RKO (cell line): ENCODE measurements at regions not wholly inside any gene's neighbourhood (a gene's known extent, or its start where the extent isn't known, plus 50 kb on each side); places are given as distances from the start of the nearest gene placed in this dataset.
"Not testable (repeated sequence)": the region's sequence is repeated elsewhere in the genome, so short reads cannot be mapped to it uniquely, and the experiment has no call there.

Experiments used
- DNase-seq: peaks from one replicate; pipeline ENCODE4 v3.0.0-alpha.2; 2016; ENCODE audit warnings: low spot score

DNA sequence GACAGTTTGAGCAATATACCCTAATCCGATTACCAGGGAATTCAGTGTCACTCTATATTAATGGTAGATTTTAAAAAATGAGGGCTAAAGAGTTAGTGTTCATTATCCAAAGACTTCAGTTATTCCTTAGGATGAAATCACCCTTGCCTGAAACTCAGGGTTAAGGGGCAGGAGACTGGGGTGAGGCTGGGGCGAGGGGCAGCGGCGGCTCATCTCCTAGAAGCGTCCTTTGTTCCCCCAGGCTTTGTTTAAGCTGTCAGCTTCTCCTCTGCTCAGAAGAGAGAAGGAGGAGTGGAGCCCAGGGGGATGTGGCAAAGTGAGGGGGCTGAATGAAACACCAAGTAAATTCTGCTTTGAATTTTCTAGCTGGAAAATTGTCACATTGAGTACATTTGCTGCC lies 117.7 kb upstream of the ELAC2 start:
- no peak for DNase-seq

DNA sequence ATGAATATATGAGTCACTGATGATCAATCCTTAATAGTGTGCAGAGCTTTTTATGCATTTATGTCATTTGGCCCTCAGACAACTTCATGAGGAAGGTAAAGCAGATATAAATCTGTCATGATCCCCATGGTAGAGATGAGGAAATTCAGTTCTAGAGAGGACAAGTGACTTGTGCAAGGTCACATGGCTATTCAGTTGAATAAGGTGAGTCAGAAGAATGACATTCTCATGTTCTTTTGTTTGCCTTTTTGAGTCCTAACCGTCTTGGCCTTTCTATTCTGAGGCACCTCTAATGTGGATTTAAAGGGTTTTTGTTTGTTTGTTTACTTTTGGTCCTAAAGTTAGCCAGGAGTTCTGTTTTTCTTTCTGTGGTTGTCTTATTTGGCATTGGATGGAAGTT lies 116.2 kb upstream of the ELAC2 start:
- peak; percentile 0 for DNase-seq

DNA sequence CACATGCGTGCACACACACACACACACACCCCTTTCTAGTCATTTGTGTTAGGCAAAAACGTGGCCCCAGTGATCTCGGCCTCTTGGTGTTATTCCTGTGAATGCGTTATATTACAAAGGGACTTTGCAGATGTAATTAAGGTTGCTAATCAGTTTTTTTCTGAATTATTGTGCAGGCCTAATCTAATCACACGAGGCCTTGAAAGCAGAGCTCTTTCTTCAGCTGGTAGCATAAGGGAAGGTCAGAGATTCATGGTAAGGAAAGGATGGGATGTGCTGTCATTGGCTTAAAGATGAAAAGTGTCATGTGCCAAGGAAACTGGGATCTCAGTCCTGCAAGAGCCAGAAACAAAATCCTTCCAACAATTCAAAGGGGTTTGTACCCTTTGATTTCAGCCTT lies 113.4 kb upstream of the ELAC2 start:
- no peak for DNase-seq

DNA sequence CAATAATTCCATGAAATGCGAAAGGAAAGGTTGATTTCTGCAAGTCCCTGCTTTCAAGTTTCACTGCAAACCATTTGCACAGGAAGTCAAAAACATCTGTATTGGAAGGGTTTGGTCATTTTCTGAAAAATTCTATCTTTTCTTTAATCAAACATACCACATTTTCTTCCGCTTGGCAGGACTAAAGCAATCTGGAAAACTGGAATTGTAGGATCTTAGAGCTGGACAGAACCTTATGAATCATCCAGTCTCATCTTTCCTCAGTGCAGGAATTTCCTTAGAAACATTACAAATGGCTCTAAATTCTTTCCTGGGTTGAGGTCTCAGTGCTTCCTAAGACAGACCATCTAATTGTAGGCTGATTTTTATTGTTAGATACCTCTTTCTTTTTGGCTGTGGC lies 111.5 kb upstream of the ELAC2 start:
- no peak for DNase-seq

DNA sequence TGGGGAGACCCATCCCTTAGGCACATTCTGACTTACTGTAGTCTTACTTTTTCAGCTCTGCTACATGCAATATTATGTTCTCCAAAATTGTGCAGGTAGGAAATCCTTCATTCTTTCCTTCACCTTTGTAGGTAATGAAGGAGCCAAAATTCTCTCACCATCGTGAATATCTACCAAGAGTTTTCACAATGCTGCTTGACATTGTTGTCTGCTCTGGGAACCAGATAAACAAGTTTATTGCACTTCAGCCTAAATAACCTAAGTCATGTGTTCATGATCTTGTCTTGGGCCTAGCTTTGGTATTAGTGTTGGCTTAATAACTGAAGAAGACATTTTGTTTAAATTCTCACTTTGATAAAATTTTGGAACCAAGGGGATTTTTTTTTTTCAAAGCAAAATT lies 110.8 kb upstream of the ELAC2 start:
- DNase-seq, result no peak

DNA sequence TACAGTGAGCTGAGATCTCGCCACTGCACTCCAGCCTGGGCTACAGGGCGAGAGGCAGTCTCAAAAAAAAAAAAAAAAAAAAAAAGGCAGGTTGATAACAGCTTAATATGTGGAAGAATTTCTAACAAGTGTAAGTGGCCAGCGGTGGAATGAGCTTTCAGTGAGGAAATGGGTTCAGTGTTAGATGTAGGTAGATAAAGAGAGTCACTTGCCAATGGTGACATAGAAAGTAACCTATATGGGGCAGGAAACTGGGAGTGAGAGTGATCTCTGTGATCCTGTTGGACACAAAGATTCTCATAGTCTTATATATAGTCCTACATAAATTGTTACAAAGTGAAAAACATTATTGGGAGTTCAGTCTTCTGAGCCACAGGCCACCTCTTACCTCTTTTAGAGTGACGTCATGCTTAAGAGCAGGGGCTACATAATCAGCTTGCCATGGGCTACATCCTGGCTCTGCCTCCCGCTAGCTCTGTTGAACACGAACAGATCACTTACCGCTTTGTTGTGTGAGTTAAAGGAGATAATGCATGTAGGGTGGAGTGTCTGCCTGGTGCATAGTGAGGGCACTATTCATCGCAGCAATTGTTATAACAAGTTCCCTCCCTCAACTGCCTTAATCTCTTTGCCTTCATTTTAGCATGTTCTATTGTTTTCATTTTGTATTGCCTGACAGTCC lies 110.2 kb upstream of the ELAC2 start:
- no peak for DNase-seq

DNA sequence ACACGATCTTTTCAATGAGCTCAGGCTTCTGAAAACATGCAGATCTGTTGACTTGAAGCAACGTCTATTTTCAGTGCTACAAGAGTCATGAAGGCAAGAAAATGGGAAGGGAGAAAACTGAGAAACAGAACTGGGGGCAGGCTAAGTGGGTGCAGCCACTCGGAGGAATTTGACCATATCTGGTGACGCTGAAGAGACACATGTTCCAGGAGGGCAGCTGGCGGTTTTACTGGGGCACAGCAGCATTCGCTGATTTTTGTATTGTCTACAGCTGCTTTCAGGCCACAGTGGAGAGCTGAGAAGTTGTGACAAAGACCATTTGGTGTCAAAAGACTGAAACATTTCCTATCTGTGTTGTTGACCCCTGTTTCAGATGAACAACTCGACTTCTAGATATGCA lies 103.0 kb upstream of the ELAC2 start:
- no peak for DNase-seq

DNA sequence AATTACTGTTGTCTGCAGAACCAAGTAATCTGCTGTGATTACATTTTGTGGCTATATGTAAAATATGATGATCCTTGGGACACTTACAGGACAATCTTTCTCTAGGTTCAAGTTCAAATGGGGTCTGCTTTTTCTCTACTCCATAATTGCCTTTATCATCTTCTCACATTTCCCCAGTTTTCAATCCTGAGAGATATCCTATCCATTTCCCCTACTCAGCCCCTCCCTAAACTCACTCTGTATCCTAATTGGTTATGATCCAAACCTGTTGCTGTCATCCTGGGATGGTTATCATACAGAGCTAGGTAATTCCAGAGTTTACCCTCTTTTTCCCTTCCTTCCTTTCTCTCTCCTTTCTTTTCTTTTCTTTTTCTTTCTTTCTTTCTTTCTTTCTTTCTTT lies 100.5 kb upstream of the ELAC2 start:
- no peak for DNase-seq

DNA sequence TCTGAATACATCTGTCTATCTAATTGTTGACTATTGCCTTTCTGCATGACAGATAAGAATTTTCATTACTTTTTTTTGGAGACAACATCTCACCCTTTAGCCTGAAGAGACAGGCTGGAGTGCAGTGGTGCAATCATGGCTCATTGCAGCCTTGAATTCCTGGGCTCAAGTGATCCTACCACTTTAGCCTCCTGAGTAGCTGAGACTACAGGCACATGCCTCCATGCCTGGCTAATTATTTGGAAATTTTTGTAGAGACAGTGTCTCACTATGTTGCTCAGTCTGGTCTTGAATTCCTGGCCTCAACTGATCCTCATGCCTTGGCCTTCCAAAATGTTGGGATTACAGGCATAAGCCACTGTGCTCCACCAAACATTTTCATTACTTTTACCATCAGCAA lies 99.8 kb upstream of the ELAC2 start:
- DNase-seq, result no peak

DNA sequence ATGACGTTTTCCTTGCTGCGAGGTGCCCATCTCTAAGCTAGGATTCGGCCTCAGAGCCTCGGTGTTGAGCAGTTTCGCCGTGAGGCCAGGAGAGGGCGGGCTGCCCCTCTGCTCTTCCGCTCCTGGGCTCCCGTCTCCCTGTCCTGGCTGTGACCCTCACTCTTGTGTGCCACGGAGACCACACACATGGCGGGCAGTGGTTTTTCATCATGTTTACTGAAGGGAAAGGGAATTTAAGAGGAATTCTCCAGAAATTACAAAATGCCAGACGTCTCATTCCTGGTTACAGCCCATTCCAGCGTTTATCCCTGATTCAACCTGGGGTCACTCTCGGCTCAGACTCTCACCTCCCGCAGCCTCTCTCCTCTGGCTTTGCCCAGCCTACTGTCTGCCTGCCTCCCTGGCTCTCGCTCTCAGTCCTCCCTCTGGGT lies 96.8 kb upstream of the ELAC2 start:
- DNase-seq, result peak; percentile 55

DNA sequence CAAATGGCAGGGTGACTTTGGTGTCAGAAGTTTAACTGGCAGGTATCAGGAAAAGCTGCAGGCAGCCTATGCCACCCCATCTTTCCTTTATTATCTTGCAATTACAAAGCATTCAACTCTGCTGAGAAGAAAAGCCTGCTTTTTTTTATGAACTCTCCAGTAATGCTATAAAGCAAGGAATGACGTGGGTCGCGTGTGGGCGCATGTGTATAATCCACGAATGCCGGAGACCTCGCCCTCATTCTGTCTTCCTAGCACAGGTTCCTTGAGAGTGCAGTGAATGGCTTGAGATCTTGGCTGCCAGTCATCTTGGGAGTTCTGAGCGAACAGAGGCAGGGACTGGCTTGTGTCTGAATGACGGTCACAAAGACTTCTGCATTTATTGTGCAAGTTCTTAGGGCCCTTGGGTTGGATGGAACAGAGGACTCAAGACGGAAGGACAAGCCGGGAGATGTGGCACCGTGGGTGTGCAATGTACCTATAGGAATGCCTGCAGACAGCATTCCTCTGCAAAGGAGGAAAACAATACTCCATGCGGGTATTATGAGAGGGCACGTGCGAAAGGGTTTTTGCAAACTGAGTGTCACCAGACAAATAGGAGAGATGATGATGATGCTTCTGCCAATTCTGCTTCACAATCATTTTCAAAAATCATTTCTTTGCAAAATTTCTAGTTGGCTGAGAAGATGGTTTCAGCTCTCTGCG lies 96.1 kb upstream of the ELAC2 start:
- DNase-seq, result no peak

DNA sequence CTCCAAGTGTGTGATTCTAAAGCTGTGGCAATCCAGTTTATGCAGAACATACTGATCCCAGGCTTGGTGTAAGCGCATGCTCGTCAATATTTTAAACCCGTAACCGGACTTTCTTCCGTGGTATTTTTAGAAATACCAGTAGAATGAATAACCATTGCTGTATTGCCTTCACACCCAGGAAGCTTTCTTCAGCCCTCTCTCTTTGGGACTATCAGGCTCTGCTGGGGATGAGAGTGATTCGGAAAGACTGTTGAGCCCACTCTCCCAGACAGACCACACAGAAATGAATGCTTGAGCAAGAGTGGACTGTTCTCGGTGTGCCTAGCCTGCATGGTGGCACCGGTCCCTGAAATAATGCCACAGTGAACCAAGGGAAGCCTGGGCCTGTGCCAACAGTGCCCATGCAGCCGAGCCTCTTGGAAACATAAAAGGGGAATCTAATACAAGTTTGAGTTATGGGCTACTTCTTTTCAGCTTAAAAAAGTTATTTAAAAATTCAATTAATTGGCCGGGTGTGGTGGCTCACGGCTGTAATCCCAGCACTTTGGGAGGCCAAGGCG lies 89.9 kb upstream of the ELAC2 start:
- no peak for DNase-seq

DNA sequence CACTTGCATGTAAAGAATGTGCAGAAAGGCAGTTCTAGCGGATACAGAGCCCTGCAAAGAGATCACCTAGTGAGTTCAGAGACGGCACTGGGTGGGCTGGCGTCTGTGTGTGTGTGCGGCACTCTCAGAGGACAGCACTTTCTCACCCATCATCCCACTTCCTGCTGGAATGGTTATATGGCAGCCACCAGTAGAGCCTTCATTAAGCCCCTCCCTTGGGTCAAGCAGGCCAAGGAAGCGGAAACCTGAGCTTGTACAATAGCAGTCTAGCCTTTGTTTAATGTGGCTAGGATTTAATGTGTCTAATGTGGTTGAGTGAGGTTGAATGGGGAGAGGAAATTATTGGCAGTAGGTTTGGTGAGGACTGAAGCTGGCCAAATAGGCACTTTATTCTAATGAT lies 88.3 kb upstream of the ELAC2 start:
- DNase-seq, result no peak

DNA sequence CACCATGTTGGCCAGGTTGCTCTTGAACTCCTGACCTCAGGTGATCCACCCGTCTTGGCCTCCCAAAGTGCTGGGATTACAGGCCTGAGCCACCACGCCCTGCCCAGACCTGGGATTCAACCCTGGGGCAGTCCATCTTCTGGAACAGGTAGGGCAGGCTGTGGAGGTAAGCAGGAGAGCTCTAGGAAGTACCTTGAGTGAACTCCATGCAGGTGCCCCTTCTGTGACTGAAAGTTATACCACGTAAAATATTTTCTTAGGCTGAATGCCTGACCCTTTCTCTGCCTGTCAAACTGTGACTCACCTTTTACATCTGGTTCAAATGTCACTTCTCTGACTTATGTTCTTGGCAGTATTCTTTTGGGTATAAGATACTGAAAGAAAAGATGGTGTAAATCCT lies 86.7 kb upstream of the ELAC2 start:
- DNase-seq, result no peak

DNA sequence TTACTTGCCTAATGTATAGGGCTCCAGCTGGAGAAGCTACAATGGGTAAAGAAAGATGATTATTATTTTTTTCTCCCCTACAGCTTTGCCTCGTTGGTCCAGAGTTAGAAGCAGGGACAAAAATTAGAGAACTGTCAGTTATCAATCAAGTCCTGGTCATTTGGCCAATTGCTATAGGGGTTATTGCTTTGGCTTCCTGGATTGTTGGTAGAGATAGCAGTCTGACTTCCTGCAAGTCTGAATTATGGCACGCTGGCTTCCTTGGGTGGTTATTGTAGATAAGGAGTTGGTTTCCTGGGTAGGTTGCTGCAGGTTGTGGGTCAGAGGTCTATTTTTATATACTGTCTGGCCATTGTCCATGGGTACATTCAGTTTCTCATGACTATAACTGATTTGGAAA lies 84.7 kb upstream of the ELAC2 start:
- DNase-seq, result no peak

DNA sequence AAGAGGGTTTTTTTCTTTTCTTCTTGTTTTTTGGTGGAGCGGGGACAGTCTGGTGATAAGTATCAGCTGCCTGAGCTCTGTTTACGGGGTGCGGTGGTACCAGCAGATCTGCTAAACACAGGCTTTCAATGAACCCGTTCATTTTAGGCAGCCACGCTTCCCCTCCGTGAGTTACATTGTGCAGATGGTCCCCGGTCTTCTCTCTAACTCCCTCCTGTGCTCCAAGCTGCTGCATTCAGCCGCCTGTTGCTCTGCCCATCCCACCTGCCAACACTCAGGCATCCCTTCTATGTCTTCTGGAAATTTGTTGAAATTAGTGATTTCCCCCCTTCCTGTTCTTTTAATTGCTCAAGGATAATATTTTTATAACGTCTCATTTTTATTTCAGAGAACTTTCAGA lies 82.1 kb upstream of the ELAC2 start:
- no peak for DNase-seq

DNA sequence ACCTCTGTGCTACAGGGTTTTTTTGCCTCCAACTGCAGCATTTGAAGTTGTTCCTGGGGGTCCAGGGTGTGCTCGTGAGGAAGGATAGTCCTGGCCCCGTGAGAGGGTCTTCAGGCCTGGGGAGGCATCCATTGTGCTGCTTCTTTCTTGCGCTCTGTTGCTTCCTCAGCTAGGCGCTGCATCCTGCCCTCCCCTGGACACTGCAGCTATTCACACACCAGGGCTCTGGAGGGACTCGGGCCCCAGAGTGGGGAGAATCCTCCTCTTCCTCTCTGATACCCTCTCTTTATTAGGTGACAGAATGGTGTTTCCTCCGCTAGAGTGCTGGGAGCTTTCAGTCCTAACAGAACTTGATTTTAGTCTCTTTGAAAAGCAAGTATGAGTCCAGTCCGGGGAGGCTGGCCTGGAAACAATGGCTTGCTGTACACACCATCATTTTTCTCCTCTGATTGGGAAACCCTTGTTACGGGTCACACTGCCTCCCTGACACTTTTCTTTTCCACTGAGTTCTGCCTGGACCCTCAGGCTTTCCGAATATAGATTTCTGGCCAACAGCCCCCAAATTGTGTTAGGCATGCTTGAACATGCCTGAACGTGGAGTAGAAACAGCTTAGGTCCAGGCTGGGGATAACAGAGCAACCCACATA lies 81.4 kb upstream of the ELAC2 start:
- DNase-seq, result no peak

DNA sequence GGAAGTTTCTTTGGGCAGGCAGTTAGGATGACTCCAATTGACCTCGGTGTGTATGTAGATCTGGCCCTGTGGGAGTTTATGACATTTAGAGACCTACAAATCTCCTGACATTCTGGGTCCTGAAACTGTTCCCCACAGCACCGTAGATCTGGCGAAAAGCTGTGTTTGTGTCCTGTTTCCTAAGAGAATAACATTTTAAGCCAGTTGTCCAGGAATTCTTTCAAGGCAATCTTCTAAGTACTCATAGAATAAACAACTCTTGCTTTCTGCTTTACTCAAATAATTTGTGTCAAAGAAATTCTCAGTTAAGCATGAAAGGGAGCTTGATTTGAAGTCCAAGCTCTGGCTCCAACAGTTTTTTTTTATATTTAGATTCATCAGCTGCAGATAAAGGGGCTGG lies 78.5 kb upstream of the ELAC2 start:
- no peak for DNase-seq

DNA sequence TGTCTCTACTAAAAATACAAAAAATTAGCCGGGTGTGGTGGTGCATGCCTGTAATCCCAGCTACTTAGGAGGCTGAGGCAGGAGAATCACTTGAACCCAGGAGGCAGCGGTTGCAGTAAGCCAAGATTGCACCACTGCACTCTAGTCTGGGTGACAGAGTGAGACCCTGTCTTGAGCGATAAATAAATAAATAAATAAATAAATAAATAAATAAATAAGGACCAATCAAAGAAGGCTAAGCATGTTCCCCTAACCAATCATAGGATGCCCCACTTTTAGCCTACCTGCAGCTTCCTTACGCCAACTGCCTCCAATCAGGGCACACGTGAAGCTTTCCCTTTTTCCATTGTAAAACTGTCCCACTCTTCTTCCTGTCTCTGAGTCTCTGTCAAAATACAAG lies 74.2 kb upstream of the ELAC2 start:
- DNase-seq, result not testable (repeated sequence)

DNA sequence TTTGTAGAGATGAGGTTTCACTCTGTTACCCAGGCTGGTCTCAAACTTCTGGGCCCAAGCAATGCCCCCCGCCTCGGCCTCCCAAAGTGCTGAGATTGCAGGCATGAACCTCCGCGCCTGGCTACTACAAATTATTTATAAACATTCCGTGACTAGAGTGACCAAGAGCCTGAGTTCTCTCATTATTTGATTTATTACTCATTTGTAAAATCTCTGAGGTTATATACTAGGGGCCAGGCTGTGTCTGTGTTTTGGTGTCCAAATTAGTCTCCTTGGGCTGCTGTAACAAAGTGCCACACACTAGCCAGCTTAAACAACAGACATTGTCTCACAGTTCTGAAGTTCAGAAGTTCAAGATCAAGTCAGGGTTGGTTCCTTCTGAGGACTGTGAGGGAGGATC lies 70.8 kb upstream of the ELAC2 start:
- DNase-seq, result no peak

DNA sequence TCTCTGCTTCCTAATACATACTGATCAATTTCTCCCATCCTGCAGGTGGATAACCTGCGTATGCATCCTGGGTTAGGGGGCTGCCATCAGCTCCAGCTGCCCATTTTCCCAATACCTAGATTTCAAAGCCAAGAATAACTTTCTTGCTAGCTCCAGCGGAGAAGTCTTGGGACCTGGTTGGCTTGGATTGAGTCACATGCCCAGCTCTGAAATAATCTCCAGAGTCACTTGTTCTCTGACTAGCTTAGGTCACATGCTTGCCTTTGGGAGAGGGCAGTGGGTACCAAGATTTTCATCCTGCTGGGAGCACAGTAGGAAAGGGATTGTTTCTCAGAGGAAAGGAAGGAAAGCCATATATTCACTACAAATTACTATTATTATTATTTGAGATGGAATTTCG lies 70.0 kb upstream of the ELAC2 start:
- DNase-seq, result no peak

DNA sequence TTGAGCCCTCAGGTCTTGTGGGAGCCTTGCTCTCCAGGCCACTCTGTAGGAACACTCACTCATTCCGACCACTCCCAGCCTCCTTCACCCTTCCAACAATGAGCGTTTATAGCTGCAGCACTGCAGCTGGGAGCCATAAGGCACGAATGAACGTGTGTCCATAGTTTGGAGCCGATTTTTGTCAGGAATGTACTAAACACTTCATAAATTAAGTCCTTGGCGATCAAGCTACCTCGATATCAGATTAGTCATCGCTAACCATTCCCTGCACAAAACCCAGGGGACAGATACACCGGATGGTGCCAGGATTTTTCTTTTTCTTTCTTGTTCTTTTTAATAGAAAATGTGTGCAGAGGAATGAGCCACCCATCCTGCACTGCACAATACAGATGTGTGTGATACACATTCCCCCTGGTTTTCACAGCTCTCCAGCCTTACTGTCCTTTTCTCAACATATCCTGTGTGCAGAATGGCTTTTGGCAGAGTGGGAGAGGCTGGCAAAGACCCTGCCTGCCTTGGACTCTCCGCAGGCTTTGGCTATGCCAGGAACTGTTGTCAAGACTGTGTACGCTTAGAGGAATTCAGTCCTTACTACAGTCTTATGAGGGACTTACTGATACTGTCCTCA lies 68.4 kb upstream of the ELAC2 start:
- no peak for DNase-seq

DNA sequence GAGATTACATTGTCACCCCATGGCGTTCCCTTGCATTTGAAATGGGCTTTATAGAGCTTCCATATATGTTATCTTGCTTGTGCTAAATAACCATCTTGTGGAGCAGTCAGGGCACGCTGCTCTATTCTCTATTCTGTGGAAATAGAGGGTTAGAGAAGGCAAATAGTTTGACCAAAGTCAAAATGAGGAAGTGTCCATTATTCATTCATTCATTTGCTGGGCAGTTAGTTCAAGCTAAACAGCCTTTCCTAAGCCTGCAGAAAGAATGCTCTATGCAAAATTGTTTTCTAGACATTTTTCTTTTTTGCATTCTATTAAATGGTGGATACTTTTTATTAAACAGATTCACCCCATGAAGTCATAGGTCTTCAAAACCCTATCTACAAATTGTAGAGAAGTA lies 67.8 kb upstream of the ELAC2 start:
- no peak for DNase-seq
